ENCODE measurements at regions not wholly inside any gene's neighbourhood (a gene's known extent, or its start where the extent isn't known, plus 50 kb on each side); places are given as distances from the start of the nearest gene placed in this dataset.

- Histone ChIP-seq H3K4me1 (ENCODE audit: control insufficient read depth in 1 of 2, insufficient read depth in 2 of 2, low read depth in 1 of 2, low read length in 1 of 2) (no peaks in the 10 kb centered on the region), H3K9ac (no peak overlapping the region), H3K27ac (ENCODE audit: low read depth in 2 of 2, low read length in 1 of 2) (no peak overlapping the region), H3K9me2 (no peaks in the 10 kb centered on the region), H3K36me3 (replicated peaks in 1 of 2; ENCODE audit: control insufficient read depth in 1 of 2, insufficient read depth in 2 of 2, low read length in 1 of 2) (no peaks in the 10 kb centered on the region), H3K79me2 (ENCODE audit: insufficient read depth) (no peaks in the 10 kb centered on the region), H3K9me3 (no peaks in the 10 kb centered on the region), H2AFZ (ENCODE audit: low read depth) (no peak overlapping the region), H3F3A (replicated peaks; ENCODE audit: insufficient read depth) (no peaks in the 10 kb centered on the region), H4K20me1 (ENCODE audit: insufficient read depth) (no peaks in the 10 kb centered on the region), H3K4me3 (ENCODE audit: low read depth in 2 of 2, low read length in 1 of 2) (no peak overlapping the region), H3K27me3 (ENCODE audit: insufficient read depth) (no peaks in the 10 kb centered on the region), H3K4me2 (no peak overlapping the region)
- 34% methylated on average over 1 of the region's 1 CpG for WGBS (ENCODE audit: low lambda C conversion rate)
- ChIA-PET CTCF (no interaction called here), POLR2A (no interaction called here)
- DNase-seq, result no peak
- TF ChIP-seq SMC3 (IDR thresholded peaks at IDR 0.05; ENCODE audit: low read depth, low read length), result no peak
- no peak for TF ChIP-seq EP300 (IDR thresholded peaks at IDR 0.05; ENCODE audit: borderline replicate concordance in 1 of 2, low read depth in 1 of 2, low read length in 1 of 2)
- TF ChIP-seq FOSL2 (IDR thresholded peaks at IDR 0.05; ENCODE audit: borderline replicate concordance, low read depth), result no peak
- no peak for TF ChIP-seq FOXJ3 (CRISPR knock-in tag; IDR thresholded peaks at IDR 0.05)
- TF ChIP-seq YY1 (IDR thresholded peaks at IDR 0.05; ENCODE audit: low read depth), result no peak
- TF ChIP-seq, protein P1, sequence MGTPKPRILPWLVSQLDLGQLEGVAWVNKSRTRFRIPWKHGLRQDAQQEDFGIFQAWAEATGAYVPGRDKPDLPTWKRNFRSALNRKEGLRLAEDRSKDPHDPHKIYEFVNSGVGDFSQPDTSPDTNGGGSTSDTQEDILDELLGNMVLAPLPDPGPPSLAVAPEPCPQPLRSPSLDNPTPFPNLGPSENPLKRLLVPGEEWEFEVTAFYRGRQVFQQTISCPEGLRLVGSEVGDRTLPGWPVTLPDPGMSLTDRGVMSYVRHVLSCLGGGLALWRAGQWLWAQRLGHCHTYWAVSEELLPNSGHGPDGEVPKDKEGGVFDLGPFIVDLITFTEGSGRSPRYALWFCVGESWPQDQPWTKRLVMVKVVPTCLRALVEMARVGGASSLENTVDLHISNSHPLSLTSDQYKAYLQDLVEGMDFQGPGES (IDR thresholded peaks at IDR 0.05; ENCODE audit: low read depth, low read length), result no peak
- TF ChIP-seq POLR2AphosphoS5 (IDR thresholded peaks at IDR 0.05; ENCODE audit: low read depth, low read length), result no peak
- no peak for TF ChIP-seq MAX (IDR thresholded peaks at IDR 0.05; ENCODE audit: low read depth)
- TF ChIP-seq MXI1 (IDR thresholded peaks at IDR 0.05; ENCODE audit: low read depth, low read length), result no peak
- TF ChIP-seq NFIC (IDR thresholded peaks at IDR 0.05; ENCODE audit: borderline replicate concordance), result no peak
- TF ChIP-seq RXRA (IDR thresholded peaks at IDR 0.05; ENCODE audit: borderline replicate concordance, low read depth), result no peak
- TF ChIP-seq JUND (IDR thresholded peaks at IDR 0.05), result no peak
- TF ChIP-seq CTCF (IDR thresholded peaks at IDR 0.05), result no peak
- TF ChIP-seq MEF2A (IDR thresholded peaks at IDR 0.05; ENCODE audit: borderline replicate concordance, low read depth), result no peak
- TF ChIP-seq RFX5 (IDR thresholded peaks at IDR 0.05; ENCODE audit: low read length), result no peak
These were observed 474.6 kb upstream of the ATXN8OS start for GRCh38 chr13:69633044-69633443.

GRCh38 chr13:69623973-69624372 lies 483.7 kb upstream of the ATXN8OS start:
- POLR2A ChIA-PET, result no interaction called here
- Histone ChIP-seq H2AFZ (ENCODE audit: low read depth) (no peak overlapping the region), H3K4me1 (ENCODE audit: control insufficient read depth in 1 of 2, insufficient read depth in 2 of 2, low read depth in 1 of 2, low read length in 1 of 2) (no peaks in the 10 kb centered on the region), H3K4me2 (no peak overlapping the region), H3K9me3 (no peaks in the 10 kb centered on the region), H3K9ac (no peak overlapping the region), H3K9me2 (no peaks in the 10 kb centered on the region), H3F3A (replicated peaks; ENCODE audit: insufficient read depth) (no peaks in the 10 kb centered on the region), H3K27me3 (ENCODE audit: insufficient read depth) (no peaks in the 10 kb centered on the region), H3K36me3 (replicated peaks in 1 of 2; ENCODE audit: control insufficient read depth in 1 of 2, insufficient read depth in 2 of 2, low read length in 1 of 2) (no peaks in the 10 kb centered on the region), H3K4me3 (ENCODE audit: low read depth in 2 of 2, low read length in 1 of 2) (no peak overlapping the region), H4K20me1 (ENCODE audit: insufficient read depth) (no peaks in the 10 kb centered on the region), H3K79me2 (ENCODE audit: insufficient read depth) (no peaks in the 10 kb centered on the region), H3K27ac (ENCODE audit: low read depth in 2 of 2, low read length in 1 of 2) (no peak overlapping the region)
- no peak for TF ChIP-seq NRF1 (IDR thresholded peaks at IDR 0.05; ENCODE audit: low read depth, low read length)
- no peak for TF ChIP-seq TCF12 (IDR thresholded peaks at IDR 0.05)
- no peak for TF ChIP-seq SMC3 (IDR thresholded peaks at IDR 0.05; ENCODE audit: low read depth, low read length)
- no peak for TF ChIP-seq GABPA (IDR thresholded peaks at IDR 0.05; ENCODE audit: low read depth)
- CTCF ChIA-PET, result interaction anchor here (1.6 kb wide), 1 partner anchor 27 kb away, joined by 3 read pairs; no protein-coding TSS in a partner anchor
- no peak for DNase-seq

Measured in SK-N-SH (cell line).